Neural cell (in vitro differentiated cells): ENCODE measurements at regions not wholly inside any gene's neighbourhood (a gene's known extent, or its start where the extent isn't known, plus 50 kb on each side); places are given as distances from the start of the nearest gene placed in this dataset.

Experiments used
- EP300 ChIP-seq: fragments of 450-650 bp; conservative IDR thresholded peaks from 2 replicates; pipeline ENCODE4 v1.6.1; 2014; ENCODE audit warnings: antibody characterized with exemption, mild to moderate bottlenecking, moderate library complexity; ENCODE audit not compliant: poor library complexity, severe bottlenecking
- EZH2 ChIP-seq: fragments of 200-600, 300-800 bp; shearing (Covaris generic), sonication (generic); IDR thresholded peaks from 2 replicates; pipeline ENCODE4 v1.6.1; 2014; ENCODE audit warnings: antibody characterized with exemption, low read length, borderline replicate concordance, mild to moderate bottlenecking; ENCODE audit not compliant: insufficient read depth, poor library complexity, severe bottlenecking
- MXI1 ChIP-seq: fragments of 450-650 bp; conservative IDR thresholded peaks from 2 replicates; pipeline ENCODE4 v1.6.1; 2014; ENCODE audit warnings: antibody characterized with exemption, mild to moderate bottlenecking; ENCODE audit not compliant: poor library complexity, severe bottlenecking
- POLR2AphosphoS5 ChIP-seq: IDR thresholded peaks from 2 replicates; pipeline ENCODE4 v1.6.1; 2012
- SMC3 ChIP-seq: fragments of 450-650 bp; conservative IDR thresholded peaks from 2 replicates; pipeline ENCODE4 v1.6.1; 2014; ENCODE audit warnings: antibody characterized with exemption, mild to moderate bottlenecking, moderate library complexity; ENCODE audit not compliant: poor library complexity
- TAF1 ChIP-seq: IDR thresholded peaks from 2 replicates; pipeline ENCODE4 v1.6.1; 2012; ENCODE audit warnings: low read depth
- TF ChIP-seq, protein P1 (sequence below): fragments of 450-650 bp; IDR thresholded peaks from 2 replicates; pipeline ENCODE4 v1.5.1; 2014; ENCODE audit warnings: antibody characterized with exemption, mild to moderate bottlenecking, moderate library complexity; ENCODE audit not compliant: poor library complexity, severe bottlenecking
- TF ChIP-seq, protein P2 (sequence below): IDR thresholded peaks from 2 replicates; pipeline ENCODE4 v1.6.1; 2012; ENCODE audit warnings: borderline replicate concordance

DNA sequence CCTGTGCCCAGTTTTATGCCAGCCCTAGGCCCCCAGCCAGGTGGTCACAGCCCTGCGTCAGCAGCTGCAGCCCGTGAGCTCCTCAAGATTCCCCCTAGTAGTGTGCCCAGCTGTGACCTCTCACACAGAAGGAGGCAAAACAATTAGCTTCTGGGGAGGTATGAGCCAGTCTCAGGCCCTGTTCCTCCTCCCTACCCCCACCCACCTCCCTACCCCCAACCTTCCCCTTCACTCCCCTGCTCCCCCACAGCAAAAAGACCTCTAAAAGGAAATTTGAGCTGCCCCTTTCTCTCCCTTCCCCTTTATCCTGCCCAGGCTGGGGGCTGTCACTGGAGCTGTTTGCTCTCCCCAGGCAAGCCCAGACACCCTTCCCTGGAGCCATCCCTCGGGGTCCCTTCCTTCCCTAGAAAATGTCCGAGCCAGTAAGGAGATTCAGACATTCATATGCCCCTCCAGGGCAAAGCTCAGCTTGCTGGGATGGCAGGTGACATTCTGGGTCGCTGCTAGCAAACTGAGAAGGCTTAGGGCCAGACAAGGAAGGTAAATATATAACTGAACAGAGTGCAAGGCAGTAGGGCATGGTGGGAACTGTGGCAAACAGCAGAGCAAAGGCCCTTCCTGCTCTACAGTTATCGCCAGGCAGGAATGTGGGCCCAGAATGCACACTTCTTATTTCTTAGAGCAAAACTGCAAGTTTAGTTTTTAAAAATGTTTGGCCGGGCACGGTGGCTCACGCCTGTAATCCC lies 300.2 kb downstream of the MN1 start:
- TF ChIP-seq EZH2 = no peak
- TF ChIP-seq, protein P1, sequence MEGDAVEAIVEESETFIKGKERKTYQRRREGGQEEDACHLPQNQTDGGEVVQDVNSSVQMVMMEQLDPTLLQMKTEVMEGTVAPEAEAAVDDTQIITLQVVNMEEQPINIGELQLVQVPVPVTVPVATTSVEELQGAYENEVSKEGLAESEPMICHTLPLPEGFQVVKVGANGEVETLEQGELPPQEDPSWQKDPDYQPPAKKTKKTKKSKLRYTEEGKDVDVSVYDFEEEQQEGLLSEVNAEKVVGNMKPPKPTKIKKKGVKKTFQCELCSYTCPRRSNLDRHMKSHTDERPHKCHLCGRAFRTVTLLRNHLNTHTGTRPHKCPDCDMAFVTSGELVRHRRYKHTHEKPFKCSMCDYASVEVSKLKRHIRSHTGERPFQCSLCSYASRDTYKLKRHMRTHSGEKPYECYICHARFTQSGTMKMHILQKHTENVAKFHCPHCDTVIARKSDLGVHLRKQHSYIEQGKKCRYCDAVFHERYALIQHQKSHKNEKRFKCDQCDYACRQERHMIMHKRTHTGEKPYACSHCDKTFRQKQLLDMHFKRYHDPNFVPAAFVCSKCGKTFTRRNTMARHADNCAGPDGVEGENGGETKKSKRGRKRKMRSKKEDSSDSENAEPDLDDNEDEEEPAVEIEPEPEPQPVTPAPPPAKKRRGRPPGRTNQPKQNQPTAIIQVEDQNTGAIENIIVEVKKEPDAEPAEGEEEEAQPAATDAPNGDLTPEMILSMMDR = no peak
- TF ChIP-seq EP300 = no peak
- no peak for TF ChIP-seq TAF1
- TF ChIP-seq SMC3 = no peak
- TF ChIP-seq MXI1 = no peak
- no peak for TF ChIP-seq POLR2AphosphoS5
- TF ChIP-seq, protein P2, sequence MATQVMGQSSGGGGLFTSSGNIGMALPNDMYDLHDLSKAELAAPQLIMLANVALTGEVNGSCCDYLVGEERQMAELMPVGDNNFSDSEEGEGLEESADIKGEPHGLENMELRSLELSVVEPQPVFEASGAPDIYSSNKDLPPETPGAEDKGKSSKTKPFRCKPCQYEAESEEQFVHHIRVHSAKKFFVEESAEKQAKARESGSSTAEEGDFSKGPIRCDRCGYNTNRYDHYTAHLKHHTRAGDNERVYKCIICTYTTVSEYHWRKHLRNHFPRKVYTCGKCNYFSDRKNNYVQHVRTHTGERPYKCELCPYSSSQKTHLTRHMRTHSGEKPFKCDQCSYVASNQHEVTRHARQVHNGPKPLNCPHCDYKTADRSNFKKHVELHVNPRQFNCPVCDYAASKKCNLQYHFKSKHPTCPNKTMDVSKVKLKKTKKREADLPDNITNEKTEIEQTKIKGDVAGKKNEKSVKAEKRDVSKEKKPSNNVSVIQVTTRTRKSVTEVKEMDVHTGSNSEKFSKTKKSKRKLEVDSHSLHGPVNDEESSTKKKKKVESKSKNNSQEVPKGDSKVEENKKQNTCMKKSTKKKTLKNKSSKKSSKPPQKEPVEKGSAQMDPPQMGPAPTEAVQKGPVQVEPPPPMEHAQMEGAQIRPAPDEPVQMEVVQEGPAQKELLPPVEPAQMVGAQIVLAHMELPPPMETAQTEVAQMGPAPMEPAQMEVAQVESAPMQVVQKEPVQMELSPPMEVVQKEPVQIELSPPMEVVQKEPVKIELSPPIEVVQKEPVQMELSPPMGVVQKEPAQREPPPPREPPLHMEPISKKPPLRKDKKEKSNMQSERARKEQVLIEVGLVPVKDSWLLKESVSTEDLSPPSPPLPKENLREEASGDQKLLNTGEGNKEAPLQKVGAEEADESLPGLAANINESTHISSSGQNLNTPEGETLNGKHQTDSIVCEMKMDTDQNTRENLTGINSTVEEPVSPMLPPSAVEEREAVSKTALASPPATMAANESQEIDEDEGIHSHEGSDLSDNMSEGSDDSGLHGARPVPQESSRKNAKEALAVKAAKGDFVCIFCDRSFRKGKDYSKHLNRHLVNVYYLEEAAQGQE = no peak
